Type B pancreatic cell (in vitro differentiated cells): ENCODE measurements at regions not wholly inside any gene's neighbourhood (a gene's known extent, or its start where the extent isn't known, plus 50 kb on each side); places are given as distances from the start of the nearest gene placed in this dataset.

Experiments
- DNase-seq: peaks from one replicate; pipeline ENCODE4 v3.0.0; 2021; ENCODE audit warnings: mixed read lengths; ENCODE audit not compliant: unreplicated experiment; ENCODE audit errors: extremely low spot score
- H3K27ac Mint-ChIP-seq: 2 replicates; pipeline ENCODE4 v1.8.0; 2021; ENCODE audit warnings: mild to moderate bottlenecking, mixed read lengths
- H3K27me3 Mint-ChIP-seq: 2 replicates; pipeline ENCODE4 v1.8.0; 2021; ENCODE audit warnings: mixed read lengths
- H3K36me3 Mint-ChIP-seq: 2 replicates; pipeline ENCODE4 v1.8.0; 2021; ENCODE audit warnings: mixed read lengths
- H3K4me1 Mint-ChIP-seq: one replicate; pipeline ENCODE4 v1.8.0; 2021; ENCODE audit warnings: mixed read lengths; ENCODE audit not compliant: unreplicated experiment
- H3K4me3 Mint-ChIP-seq: 2 replicates; pipeline ENCODE4 v1.8.0; 2021; ENCODE audit warnings: mild to moderate bottlenecking, mixed read lengths
- H3K9me3 Mint-ChIP-seq: 2 replicates; pipeline ENCODE4 v1.8.0; 2021; ENCODE audit warnings: mixed read lengths
- TF ChIP-seq, protein P1 (sequence below): fragments of 200-600 bp; sonication (generic); conservative IDR thresholded peaks from 2 replicates; pipeline ENCODE4 v1.5.0; 2021; ENCODE audit warnings: antibody characterized with exemption, mild to moderate bottlenecking

DNA sequence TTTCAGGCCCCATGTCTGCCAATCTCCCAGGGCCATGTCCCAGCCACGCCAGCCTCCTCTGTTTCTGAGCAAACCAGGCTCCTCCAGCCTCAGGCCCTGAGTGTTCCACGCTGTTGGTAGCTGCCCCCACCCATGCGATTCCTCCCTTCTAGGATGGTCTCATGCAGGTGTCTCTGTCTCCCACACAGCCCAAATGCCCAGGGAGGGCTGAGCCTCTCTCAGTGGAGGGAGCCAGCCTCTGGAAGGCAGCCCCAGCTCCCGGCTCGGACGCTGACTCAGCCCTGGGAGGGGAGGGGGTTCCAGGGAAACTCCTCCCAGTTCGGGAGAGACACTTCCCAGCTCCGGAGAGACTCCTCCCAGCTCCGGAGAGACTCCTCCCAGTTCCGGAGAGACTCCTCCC is 122.9 kb upstream of the AFDN start:
- H3K36me3 Mint-ChIP-seq, result no peaks in the 10 kb centered on the region
- DNase-seq, result peak; percentile 63
- TF ChIP-seq, protein P1, sequence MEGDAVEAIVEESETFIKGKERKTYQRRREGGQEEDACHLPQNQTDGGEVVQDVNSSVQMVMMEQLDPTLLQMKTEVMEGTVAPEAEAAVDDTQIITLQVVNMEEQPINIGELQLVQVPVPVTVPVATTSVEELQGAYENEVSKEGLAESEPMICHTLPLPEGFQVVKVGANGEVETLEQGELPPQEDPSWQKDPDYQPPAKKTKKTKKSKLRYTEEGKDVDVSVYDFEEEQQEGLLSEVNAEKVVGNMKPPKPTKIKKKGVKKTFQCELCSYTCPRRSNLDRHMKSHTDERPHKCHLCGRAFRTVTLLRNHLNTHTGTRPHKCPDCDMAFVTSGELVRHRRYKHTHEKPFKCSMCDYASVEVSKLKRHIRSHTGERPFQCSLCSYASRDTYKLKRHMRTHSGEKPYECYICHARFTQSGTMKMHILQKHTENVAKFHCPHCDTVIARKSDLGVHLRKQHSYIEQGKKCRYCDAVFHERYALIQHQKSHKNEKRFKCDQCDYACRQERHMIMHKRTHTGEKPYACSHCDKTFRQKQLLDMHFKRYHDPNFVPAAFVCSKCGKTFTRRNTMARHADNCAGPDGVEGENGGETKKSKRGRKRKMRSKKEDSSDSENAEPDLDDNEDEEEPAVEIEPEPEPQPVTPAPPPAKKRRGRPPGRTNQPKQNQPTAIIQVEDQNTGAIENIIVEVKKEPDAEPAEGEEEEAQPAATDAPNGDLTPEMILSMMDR, result no peak
- no peak overlapping the region for H3K4me3 Mint-ChIP-seq
- H3K27ac Mint-ChIP-seq, result no peak overlapping the region
- peaks cover 8% of the 10 kb centered on the region for H3K27me3 Mint-ChIP-seq
- H3K9me3 Mint-ChIP-seq, result no peaks in the 10 kb centered on the region
- H3K4me1 Mint-ChIP-seq, result peaks cover 10% of the 10 kb centered on the region

- Mint-ChIP-seq H3K4me1 (peaks cover 8% of the 10 kb centered on the region), H3K36me3 (no peaks in the 10 kb centered on the region), H3K4me3 (no peak overlapping the region), H3K9me3 (no peaks in the 10 kb centered on the region), H3K27me3 (peaks cover 11% of the 10 kb centered on the region), H3K27ac (no peak overlapping the region)
- TF ChIP-seq, protein P1, result no peak
- DNase-seq, result no peak
These were observed 122.3 kb upstream of the AFDN start for GRCh38 chr6:167704396-167704901.

- peaks cover 4% of the 10 kb centered on the region for H3K4me1 Mint-ChIP-seq
- no peaks in the 10 kb centered on the region for H3K9me3 Mint-ChIP-seq
- TF ChIP-seq, protein P1, result no peak
- H3K27me3 Mint-ChIP-seq, result peaks cover 11% of the 10 kb centered on the region
- H3K4me3 Mint-ChIP-seq, result no peak overlapping the region
- DNase-seq, result no peak
- H3K27ac Mint-ChIP-seq, result no peak overlapping the region
- H3K36me3 Mint-ChIP-seq, result no peaks in the 10 kb centered on the region
These were observed 121.4 kb upstream of the AFDN start for GRCh38 chr6:167705211-167705750.

DNA sequence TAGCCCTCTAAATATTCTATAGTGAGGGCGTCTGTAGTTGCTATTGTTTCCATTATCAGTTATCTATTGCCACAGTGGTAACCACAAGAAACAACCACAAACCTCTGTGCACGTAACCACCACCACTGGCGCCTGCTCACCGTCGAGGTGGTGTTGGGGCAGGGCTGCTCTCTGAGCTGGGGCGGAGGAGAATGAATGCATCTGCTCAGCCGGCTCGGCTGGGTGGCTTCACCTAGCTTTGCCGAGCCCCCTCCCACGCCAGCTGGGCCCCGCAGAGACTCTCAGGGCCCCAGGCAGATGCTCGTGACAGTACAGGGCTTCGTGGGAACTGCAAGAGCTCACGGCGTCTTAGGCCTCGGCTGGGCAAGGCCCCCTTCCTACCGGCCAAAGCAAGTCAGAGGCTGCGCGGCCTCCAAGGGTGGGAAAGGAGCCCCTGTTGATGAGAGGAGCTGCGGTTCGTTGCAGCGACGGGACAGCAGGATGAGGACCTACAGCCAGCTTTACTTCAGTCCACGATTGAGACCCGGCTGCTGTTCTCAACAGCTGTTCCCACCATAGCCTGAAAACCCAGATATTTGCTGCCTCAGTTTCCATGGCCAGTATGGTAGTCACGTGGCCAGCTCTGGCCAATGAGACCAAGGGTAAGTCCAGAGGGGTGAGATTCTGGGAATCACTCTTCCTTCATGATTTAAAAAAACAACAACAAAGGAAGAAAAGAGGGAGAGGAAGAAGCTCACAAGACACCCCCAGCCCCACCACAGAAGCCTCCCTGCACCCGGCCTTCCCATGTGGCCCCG is 120.2 kb upstream of the AFDN start:
- Mint-ChIP-seq H3K9me3 (no peaks in the 10 kb centered on the region), H3K36me3 (no peaks in the 10 kb centered on the region), H3K4me1 (peaks cover 4% of the 10 kb centered on the region), H3K27ac (no peak overlapping the region), H3K4me3 (no peak overlapping the region), H3K27me3 (peaks cover 21% of the 10 kb centered on the region)
- no peak for DNase-seq
- TF ChIP-seq, protein P1, result no peak

- TF ChIP-seq, protein P1, result no peak
- Mint-ChIP-seq H3K27me3 (peaks cover 27% of the 10 kb centered on the region), H3K4me1 (no peaks in the 10 kb centered on the region), H3K27ac (no peak overlapping the region), H3K4me3 (no peak overlapping the region), H3K9me3 (no peaks in the 10 kb centered on the region), H3K36me3 (no peaks in the 10 kb centered on the region)
- DNase-seq, result no peak
These were observed 118.8 kb upstream of the AFDN start for GRCh38 chr6:167707686-167708500.
